Posterior cingulate gyrus (tissue), 11 donors: ENCODE measurements at regions not wholly inside any gene's neighbourhood (a gene's known extent, or its start where the extent isn't known, plus 50 kb on each side); places are given as distances from the start of the nearest gene placed in this dataset.

Experiments
- DNase-seq, 10 donors: peaks; one replicate each; pipeline versions ENCODE4 v3.0.0 to v3.0.0-alpha.2; 2020 to 2021; ENCODE audit warnings: mixed read lengths in 3 of 10
- intact Hi-C: fragments of 100-400 bp; cut with DNase I; formaldehyde crosslinking; loops from one replicate; pipeline ENCODE4 v1.15.1; 2023

DNA sequence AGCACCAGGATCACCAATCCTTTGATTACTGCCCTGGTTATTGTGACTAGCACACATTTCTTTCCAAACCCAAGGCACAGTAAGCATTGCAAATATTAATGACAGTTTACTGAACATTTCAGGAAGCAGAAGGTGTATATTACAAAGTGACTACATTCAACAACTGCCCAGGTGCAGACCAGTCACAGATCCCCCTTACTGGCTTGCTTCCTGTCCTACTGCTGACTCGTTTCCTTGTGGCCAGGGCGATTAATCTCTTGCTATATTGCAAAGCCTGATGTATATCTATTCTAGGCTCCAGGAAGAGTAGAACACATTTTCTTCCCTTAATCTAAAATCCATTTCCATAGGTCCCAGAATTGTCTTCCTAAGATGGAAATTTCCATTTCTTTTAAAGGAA, 77.2 kb upstream of the EPHA7 start:
- intact Hi-C loops = no loop called here
- no peak for DNase-seq

DNA sequence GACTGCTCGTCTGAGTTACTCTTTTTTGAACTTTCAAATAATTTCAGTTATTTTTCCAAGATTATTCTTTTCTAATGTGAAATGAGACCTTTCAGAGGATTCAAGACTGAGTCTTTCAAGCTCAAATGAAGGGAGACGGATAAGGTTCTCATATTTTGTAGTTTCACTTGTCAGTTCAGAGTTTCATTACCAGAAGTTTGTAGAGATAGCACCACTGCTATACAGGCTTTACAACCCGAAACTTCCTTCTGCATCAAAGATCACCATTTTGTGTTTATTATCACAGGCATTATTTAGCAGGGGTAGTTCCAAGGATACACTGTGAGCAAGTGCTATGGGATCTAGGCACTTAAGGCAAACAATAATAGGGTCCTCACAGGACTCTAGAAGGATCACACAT, 74.7 kb upstream of the EPHA7 start:
- intact Hi-C loops = no loop called here
- DNase-seq = no peak

DNA sequence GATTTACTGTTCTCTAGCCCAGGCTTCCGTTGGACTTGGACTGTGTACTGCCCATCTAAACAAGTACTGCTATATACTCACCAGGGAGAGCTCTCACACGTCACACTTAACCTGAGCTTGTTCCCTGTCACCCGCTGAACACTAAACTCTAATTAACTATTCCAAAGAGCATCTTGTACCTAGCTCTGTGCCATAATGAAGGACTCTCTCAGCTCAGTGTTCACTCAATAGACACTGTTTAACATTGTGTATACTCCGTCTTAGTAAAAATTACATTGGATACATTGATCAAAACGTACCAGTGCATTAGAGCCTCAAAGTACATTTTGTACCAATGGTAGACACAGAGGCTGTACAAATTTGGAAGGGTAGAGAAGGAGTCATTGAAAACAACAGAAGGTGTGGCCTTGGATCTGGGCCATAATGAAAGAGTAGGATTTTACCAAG, 55.4 kb upstream of the EPHA7 start:
- intact Hi-C loops = no loop called here
- DNase-seq = no peak

DNA sequence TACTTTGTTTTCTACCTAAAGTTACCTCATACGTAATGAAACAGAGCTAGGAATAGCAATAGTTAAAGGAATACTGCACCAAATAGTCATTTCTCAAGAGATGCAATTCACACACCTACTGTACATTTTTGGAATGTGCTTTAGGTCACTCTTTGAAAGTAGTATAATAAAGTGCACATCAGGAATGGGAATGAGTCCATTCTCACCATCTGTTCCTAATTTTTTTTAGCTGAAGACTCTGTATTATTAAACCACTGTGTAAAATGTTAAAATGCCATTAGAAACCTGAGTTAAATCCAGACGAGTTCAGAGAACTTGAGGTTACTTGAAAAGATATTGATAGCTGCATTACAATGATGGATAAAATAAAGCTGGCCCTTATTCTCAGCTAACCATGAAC, 51.9 kb upstream of the EPHA7 start:
- DNase-seq = no peak
- intact Hi-C loops = no loop called here
